Heart left ventricle (tissue), 13 donors: ENCODE measurements at regions not wholly inside any gene's neighbourhood (a gene's known extent, or its start where the extent isn't known, plus 50 kb on each side); places are given as distances from the start of the nearest gene placed in this dataset.
"Not testable (repeated sequence)": the region's sequence is repeated elsewhere in the genome, so short reads cannot be mapped to it uniquely, and the experiment has no call there.

Experiments used
- POLR2A ChIP-seq, 2 donors: fragments of 450-650 bp; IDR thresholded peaks; one replicate each; pipeline ENCODE4 v1.6.1; 2017; ENCODE audit warnings: antibody characterized with exemption in 2 of 2, mild to moderate bottlenecking in 2 of 2, moderate library complexity in 2 of 2
- TF ChIP-seq, protein P1 (sequence below), 12 donors: fragments of 200-600 bp; sonication (generic) in 4 of 12; IDR thresholded peaks; one replicate each; pipeline versions ENCODE4 v1.5.0 to v1.8.0; 2018 to 2022; ENCODE audit warnings: antibody characterized with exemption in 12 of 12, mild to moderate bottlenecking in 5 of 12
- donor health status: ischemic (EF 13 %, LVEDD 7.1; RV severe dilation, severe dysfunction).
- donor health status: DM: no; HTN: yes; CAD: no.
- donor health status: DM: no; HTN: no; CAD: no.
- donor health status: ischemic (EF 25% LVEDD 6.9; RV normal size, moderate dysfunction).
- donor health status: ischemic (EF 25% LVEDD 5.7; RV mildly dilated, moderate dysfunction).
- donor health status: ischemic (EF 35%, LVEDD 5.7; RV mildly dilated, moderate dysfunction).
- donor health status: nonischemic (EF 11% LVEDD 7.7; RV severe dilation, severe dysfunction).
- donor health status: DM: yes; HTN: yes; CAD: no.
- donor health status: PGD.
- donor health status: ischemic (EF 29% LVEDD 5.4; RV normal size, mild dysfunction).
- donor health status: nonischemic (EF 23%, LVEDD 6.1; RV moderate dilation, normal function).

DNA sequence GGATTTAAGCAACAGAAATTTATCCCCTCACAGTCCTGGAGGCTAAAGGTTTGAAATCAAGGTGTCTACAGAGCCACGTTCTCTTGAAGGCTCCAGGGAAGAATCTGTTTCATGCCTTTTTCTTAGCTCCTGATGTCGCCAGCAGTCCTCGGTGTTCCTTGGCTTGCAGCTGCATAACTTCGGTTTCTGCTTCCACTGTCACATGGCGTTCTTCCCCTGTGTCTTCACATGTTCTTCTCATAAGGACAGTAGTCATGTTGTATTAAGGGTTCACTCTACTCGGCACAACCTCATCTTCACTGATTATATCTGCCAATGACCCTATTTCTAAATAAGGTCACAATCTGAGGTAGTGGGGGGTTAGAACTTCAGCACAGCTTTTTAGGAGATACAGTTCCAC, 65.2 kb downstream of the B4GALT7 start:
- TF ChIP-seq, protein P1, sequence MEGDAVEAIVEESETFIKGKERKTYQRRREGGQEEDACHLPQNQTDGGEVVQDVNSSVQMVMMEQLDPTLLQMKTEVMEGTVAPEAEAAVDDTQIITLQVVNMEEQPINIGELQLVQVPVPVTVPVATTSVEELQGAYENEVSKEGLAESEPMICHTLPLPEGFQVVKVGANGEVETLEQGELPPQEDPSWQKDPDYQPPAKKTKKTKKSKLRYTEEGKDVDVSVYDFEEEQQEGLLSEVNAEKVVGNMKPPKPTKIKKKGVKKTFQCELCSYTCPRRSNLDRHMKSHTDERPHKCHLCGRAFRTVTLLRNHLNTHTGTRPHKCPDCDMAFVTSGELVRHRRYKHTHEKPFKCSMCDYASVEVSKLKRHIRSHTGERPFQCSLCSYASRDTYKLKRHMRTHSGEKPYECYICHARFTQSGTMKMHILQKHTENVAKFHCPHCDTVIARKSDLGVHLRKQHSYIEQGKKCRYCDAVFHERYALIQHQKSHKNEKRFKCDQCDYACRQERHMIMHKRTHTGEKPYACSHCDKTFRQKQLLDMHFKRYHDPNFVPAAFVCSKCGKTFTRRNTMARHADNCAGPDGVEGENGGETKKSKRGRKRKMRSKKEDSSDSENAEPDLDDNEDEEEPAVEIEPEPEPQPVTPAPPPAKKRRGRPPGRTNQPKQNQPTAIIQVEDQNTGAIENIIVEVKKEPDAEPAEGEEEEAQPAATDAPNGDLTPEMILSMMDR (IDR thresholded peaks at IDR 0.05): not testable (repeated sequence)
- TF ChIP-seq POLR2A (IDR thresholded peaks at IDR 0.05): not testable (repeated sequence)
